GM19372 (cell line): ENCODE measurements at regions not wholly inside any gene's neighbourhood (a gene's known extent, or its start where the extent isn't known, plus 50 kb on each side); places are given as distances from the start of the nearest gene placed in this dataset.

Experiments
- ATAC-seq: cut with Tn5 transposase; IDR thresholded peaks from one replicate; pipeline ENCODE4 v1.9.1; 2021; ENCODE audit warnings: mild to moderate bottlenecking, low read depth, moderate library complexity; ENCODE audit not compliant: unreplicated experiment

DNA sequence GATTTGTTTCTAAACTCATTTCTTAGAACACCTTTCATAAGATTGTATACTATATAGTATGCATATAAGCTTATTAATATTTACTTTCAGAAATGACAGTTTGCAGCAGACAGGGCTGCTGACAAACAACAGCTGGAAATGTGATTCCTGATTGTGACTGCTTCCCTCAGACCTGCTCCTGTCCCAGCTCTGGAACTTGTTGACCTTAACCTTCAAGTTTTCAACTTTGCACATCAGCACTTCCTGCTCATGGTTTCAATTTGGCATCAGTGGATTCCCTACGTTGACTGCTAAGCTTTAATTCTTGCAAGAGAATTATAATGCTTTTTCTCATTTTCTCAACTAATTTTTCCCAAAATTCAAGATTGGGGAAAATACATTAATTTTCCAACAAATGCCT is 459.2 kb upstream of the ACVR2A start:
- ATAC-seq, result no peak

- ATAC-seq, result no peak
Measured at GRCh38 chr2:147384659-147385058, 460.2 kb upstream of the ACVR2A start.

GRCh38 chr2:147382322-147382948 is 462.4 kb upstream of the ACVR2A start:
- no peak for ATAC-seq

DNA sequence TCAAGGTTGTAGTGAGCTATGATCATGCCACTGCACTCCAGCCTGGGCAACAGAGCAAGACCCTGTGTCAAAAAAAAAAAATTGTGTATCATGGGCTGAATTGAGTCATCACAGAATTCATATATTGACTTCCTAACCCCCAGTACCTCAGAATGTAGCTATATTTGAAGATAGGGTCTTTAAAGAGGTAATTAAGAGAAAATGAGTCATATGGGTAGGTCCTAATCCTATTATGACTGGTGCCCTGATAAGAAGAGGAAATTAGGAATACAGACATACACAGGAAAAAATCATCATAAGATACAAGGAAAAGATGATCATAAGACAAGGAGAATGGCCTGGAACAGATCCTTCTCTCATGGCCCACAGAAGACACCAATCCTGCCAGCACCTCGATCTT is 466.4 kb upstream of the ACVR2A start:
- ATAC-seq, result no peak

DNA sequence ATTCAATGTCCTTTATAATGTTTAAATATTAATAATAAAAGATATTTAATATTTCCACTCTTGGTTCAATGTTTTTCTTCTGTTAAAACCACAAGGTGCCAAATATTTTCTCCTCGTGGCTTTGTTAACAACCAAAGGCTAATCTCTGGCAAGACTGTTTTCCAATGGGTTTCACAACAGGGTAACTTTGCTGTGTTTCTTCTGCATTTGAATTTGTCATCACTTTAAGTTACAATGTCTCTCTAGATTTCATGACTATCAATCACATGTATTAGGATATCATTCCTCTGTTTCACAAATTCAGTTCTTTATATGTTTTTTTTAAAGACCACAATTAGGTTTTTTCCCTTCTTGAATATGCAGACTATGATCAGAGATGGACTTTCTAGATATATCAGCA is 469.8 kb upstream of the ACVR2A start:
- no peak for ATAC-seq

DNA sequence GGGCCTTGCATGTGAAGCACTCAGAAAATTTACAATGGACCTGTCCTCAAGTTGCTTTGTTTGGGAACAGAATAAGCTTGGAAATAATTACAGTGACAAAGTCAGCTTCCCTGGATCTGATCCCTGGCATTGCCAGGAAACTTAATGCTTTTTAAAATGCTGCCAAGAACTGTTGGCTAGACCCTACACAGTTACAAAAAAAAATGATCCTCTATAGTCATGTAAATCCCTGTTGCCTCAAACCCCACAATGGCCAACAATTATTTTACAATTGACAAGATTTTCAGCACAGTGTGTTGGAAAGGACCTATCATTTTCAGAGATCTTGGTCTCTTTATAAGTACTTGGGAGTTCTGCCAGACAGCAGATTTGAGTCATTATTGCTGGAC is 470.4 kb upstream of the ACVR2A start:
- ATAC-seq, result no peak

DNA sequence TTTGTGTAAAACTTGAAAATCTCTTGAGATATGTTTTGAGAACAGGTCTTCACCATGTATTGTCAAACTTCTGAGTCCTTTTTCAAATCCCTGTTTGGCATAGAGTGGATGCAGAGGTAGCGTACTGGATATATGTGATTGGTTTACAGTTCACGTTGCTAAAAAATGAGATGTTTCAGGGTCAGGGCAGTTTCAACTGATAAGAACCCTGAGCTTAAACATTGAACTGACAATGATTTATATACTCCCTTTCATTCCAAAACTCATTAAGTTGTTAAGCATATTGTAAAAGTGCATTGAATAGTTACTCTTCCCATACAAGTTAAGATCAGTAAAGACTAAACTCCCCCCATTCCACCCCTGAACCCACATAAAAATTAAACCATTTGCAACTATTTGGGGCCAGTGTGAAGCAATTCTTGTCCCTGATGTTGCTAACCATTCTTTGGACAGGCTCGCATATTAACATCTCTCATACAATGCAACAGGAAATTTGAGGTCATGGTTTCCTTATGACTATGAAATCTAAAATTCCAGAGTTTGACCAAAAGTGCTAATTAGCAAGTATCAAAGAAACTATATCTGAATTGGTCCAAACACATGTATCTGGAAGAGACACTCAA is 470.9 kb upstream of the ACVR2A start:
- no peak for ATAC-seq

DNA sequence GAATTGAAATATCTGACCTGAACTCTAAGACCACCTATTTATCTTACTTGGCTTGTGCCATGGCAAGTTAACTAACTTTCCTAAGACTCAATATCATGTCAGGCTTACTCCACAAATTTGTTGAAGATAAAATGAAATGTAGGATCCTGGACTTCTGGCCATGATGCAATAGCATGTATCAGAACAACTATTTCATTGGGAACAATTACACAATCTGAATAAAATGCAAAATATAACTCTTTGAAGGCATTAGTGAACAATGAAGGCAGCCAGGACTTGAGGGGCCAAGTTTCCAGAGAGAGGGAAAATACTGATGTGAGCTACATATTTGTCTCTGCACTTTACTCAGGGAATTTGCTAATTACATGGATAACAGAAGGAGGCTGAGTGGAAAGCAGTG is 476.5 kb upstream of the ACVR2A start:
- no peak for ATAC-seq

GRCh38 chr2:147366279-147366678 is 478.6 kb upstream of the ACVR2A start:
- no peak for ATAC-seq

- ATAC-seq, result no peak
Measured at GRCh38 chr2:147365622-147366021, 479.2 kb upstream of the ACVR2A start.

GRCh38 chr2:147364597-147364996 is 480.2 kb upstream of the ACVR2A start:
- no peak for ATAC-seq

GRCh38 chr2:147363181-147363580 is 481.6 kb upstream of the ACVR2A start:
- no peak for ATAC-seq

- no peak for ATAC-seq
Measured at GRCh38 chr2:147358375-147358774, 486.5 kb upstream of the ACVR2A start.

- no peak for ATAC-seq
Measured at GRCh38 chr2:147356157-147356556, 488.7 kb upstream of the ACVR2A start.

GRCh38 chr2:147355706-147356105 is 489.1 kb upstream of the ACVR2A start:
- ATAC-seq, result no peak

- no peak for ATAC-seq
Measured at GRCh38 chr2:147353072-147353381, 491.8 kb upstream of the ACVR2A start.

DNA sequence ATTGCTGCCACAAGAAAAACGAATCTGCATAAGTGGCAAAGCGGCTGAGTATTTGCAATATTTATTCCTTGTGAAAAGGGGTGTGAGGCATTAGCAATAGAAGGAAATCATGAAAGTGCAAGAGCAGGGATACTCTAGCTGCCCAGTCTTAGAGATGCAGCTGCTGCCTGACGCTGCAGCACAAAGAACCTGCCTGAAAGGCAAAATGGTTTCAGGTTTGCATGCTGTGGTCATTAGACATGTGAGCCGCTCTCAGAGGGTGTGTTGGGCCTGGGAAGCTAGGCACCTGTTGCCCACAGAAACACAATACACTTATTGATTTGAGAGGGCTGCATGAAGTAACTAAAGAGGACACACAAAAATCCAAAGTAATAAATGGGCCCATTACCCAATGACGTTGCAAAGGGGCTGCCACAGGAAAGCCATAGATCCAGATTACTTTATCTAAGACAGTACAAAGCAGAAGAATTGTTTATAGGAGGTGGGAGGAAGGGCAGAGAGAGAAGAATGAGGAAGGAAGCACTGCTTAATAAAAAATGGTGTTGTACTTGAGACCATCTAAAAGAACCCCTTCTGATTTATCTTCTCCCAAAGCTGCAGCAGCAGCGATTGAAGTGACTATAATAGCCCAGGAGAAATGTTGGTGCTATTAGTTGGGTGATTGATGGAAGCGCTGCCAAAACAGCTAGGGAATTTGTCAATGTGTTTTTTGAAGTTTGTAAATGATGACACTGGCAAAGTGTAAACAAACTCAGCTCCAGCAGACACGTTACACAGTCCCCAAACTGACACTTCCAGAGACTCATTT is 492.4 kb upstream of the ACVR2A start:
- ATAC-seq, result no peak

GRCh38 chr2:147351784-147352183 is 493.0 kb upstream of the ACVR2A start:
- no peak for ATAC-seq

DNA sequence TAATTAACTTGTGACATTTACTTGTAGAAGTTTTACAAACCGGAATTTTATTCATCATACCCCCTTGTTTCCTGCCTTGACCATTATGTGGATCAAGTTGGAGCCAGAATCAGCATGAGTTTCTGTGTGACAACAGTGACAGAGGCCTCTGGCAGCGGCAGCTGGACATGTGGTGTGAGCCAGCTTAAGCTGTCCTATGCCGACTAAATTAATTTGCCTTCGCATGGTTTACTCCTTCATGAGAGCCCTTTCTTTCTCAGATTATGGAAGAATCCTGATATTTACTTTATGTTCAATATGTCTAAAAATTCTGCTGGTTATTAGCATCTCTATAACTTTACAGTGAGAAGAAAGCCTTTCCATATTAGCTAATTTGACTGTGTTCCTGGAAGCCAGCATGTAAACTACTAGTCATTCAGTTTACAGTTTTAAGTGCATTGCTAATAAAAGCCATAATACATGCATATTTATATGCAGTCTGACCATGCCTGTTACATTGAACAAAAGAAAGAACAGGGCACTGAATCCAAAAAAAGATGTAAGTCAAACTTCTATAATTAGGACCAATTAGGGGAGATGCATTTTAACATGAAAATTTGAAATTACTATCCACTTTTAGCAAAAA is 495.8 kb upstream of the ACVR2A start:
- ATAC-seq, result no peak

DNA sequence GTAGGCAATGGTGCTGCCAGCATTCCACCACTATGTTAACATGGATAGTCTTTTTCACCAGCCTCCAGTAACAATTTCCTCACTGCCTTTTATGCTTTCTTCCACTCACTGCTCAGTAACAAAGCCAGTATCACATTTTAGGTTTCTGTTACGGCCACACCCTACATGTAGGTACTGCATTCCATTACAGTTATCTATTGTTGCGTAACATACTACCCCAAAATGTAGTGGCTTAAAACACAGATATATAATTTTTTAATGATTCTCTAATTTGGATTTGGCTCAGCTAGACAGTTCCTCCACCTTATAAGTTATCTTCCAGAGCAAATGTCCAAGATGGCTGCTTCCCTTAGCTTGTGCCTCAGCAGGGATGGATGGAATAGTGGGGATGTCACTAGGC is 498.7 kb upstream of the ACVR2A start:
- no peak for ATAC-seq

- ATAC-seq, result no peak
Measured at GRCh38 chr2:147345246-147345645, 499.6 kb upstream of the ACVR2A start.

- no peak for ATAC-seq
Measured at GRCh38 chr2:147342329-147342728, 502.5 kb upstream of the ACVR2A start.
